ENCODE measurements at regions not wholly inside any gene's neighbourhood (a gene's known extent, or its start where the extent isn't known, plus 50 kb on each side); places are given as distances from the start of the nearest gene placed in this dataset.
A peak's percentile ranks its signal among the peaks of the same experiment; 100 is the strongest.

- TF ChIP-seq E2F1 (CRISPR knock-in tag; IDR thresholded peaks at IDR 0.05) = no peak
These were observed 191.3 kb upstream of the ADARB2 start (continued) for GRCh38 chr10:1928606-1929005.

- DNase-seq (ENCODE audit: low spot score) = no peak
- peak; percentile 16; the same call in 1 of the 2 replicates for ATAC-seq
- no peaks in the 10 kb centered on the region for H3K9me3 Mint-ChIP-seq
- no peaks in the 10 kb centered on the region for H3K36me3 Mint-ChIP-seq
- TF ChIP-seq ZNF263 (CRISPR knock-in tag; IDR thresholded peaks at IDR 0.05; ENCODE audit: low read depth) (no peak), ATF6 (CRISPR knock-in tag; IDR thresholded peaks at IDR 0.05) (no peak), RELA (CRISPR knock-in tag; IDR thresholded peaks at IDR 0.05; ENCODE audit: borderline replicate concordance) (no peak), ATF2 (CRISPR knock-in tag; IDR thresholded peaks at IDR 0.05; ENCODE audit: borderline replicate concordance, low read depth) (no peak), MAX (CRISPR knock-in tag; IDR thresholded peaks at IDR 0.05) (no peak), NR3C1 (CRISPR knock-in tag; conservative IDR thresholded peaks at IDR 0.05; ENCODE audit: low read depth) (no peak), PRRX2 (CRISPR knock-in tag; IDR thresholded peaks at IDR 0.05) (no peak)
- peaks cover 5% of the 10 kb centered on the region; the same call in 1 of the 2 replicates for H3K27me3 Mint-ChIP-seq (ENCODE audit: low read depth)
- ChIA-PET POLR2A (no interaction called here), CTCF (no interaction called here)
- H3K27ac Mint-ChIP-seq = no peak overlapping the region
- no peak overlapping the region for H3K4me3 Mint-ChIP-seq
- peaks cover 9% of the 10 kb centered on the region for H3K4me1 Mint-ChIP-seq
These were observed 186.7 kb upstream of the ADARB2 start for GRCh38 chr10:1923998-1924397.

GRCh38 chr10:1923586-1923985 lies 186.3 kb upstream of the ADARB2 start:
- H3K36me3 Mint-ChIP-seq = no peaks in the 10 kb centered on the region
- ChIA-PET CTCF (no interaction called here), POLR2A (no interaction called here)
- no peak for TF ChIP-seq CTCF (IDR thresholded peaks at IDR 0.05)
- no peak for TF ChIP-seq E2F4 (CRISPR knock-in tag; IDR thresholded peaks at IDR 0.05; ENCODE audit: borderline replicate concordance, low read depth)
- no peak for TF ChIP-seq ARID4B (CRISPR knock-in tag; IDR thresholded peaks at IDR 0.05; ENCODE audit: borderline replicate concordance)
- no peak for TF ChIP-seq ERG (CRISPR knock-in tag; IDR thresholded peaks at IDR 0.05)
- no peak for TF ChIP-seq TEAD1 (CRISPR knock-in tag; IDR thresholded peaks at IDR 0.05)
- TF ChIP-seq ZSCAN18 (CRISPR knock-in tag; IDR thresholded peaks at IDR 0.05) = no peak
- TF ChIP-seq CDX4 (CRISPR knock-in tag; IDR thresholded peaks at IDR 0.05; ENCODE audit: borderline replicate concordance) = no peak
- peaks cover 2% of the 10 kb centered on the region; the same call in 1 of the 2 replicates for H3K27me3 Mint-ChIP-seq (ENCODE audit: low read depth)
- H3K4me1 Mint-ChIP-seq = peaks cover 9% of the 10 kb centered on the region
- ATAC-seq = peak; percentile 38
- no peak overlapping the region for H3K27ac Mint-ChIP-seq
- H3K4me3 Mint-ChIP-seq = no peak overlapping the region
- H3K9me3 Mint-ChIP-seq = no peaks in the 10 kb centered on the region
- DNase-seq (ENCODE audit: low spot score) = no peak
